GM18508 (cell line): ENCODE measurements at regions not wholly inside any gene's neighbourhood (a gene's known extent, or its start where the extent isn't known, plus 50 kb on each side); places are given as distances from the start of the nearest gene placed in this dataset.
"Not testable (repeated sequence)": the region's sequence is repeated elsewhere in the genome, so short reads cannot be mapped to it uniquely, and the experiment has no call there.

Experiments used
- ATAC-seq: cut with Tn5 transposase; IDR thresholded peaks from one replicate; pipeline ENCODE4 v1.9.1; 2021; ENCODE audit warnings: moderate number of reproducible peaks; ENCODE audit not compliant: insufficient read depth, unreplicated experiment

GRCh38 chr9:115296831-115297565 lies 179.0 kb upstream of the TNC start:
- no peak for ATAC-seq

- no peak for ATAC-seq
Observed at GRCh38 chr9:115300116-115300515, 182.2 kb upstream of the TNC start.

- ATAC-seq, result no peak
Observed at GRCh38 chr9:115300874-115301273, 182.9 kb upstream of the TNC start.

- ATAC-seq, result no peak
Observed at GRCh38 chr9:115301581-115301980, 183.6 kb upstream of the TNC start.

GRCh38 chr9:115305543-115305942 lies 187.6 kb upstream of the TNC start:
- no peak for ATAC-seq

- ATAC-seq, result no peak
Observed at GRCh38 chr9:115306865-115307264, 188.9 kb upstream of the TNC start.

GRCh38 chr9:115313545-115313944 lies 195.6 kb upstream of the TNC start:
- no peak for ATAC-seq

- ATAC-seq, result no peak
Observed at GRCh38 chr9:115326461-115326860, 208.5 kb upstream of the TNC start.

- ATAC-seq, result no peak
Observed at GRCh38 chr9:115327436-115328122, 209.6 kb upstream of the TNC start.

GRCh38 chr9:115328228-115328627 lies 210.3 kb upstream of the TNC start:
- ATAC-seq, result no peak

GRCh38 chr9:115328677-115329076 lies 210.7 kb upstream of the TNC start:
- no peak for ATAC-seq

- ATAC-seq, result no peak
Observed at GRCh38 chr9:115333277-115334070, 215.5 kb upstream of the TNC start.

GRCh38 chr9:115335439-115335838 lies 217.5 kb upstream of the TNC start:
- ATAC-seq, result no peak

- no peak for ATAC-seq
Observed at GRCh38 chr9:115340314-115340713, 222.4 kb upstream of the TNC start.

GRCh38 chr9:115341426-115341825 lies 223.5 kb upstream of the TNC start:
- no peak for ATAC-seq

- ATAC-seq, result not testable (repeated sequence)
Observed at GRCh38 chr9:115347776-115348175, 229.8 kb upstream of the TNC start.

GRCh38 chr9:115348936-115349335 lies 231.0 kb upstream of the TNC start:
- ATAC-seq, result not testable (repeated sequence)

GRCh38 chr9:115349542-115349941 lies 231.6 kb upstream of the TNC start:
- ATAC-seq, result no peak

- no peak for ATAC-seq
Observed at GRCh38 chr9:115350548-115350947, 232.6 kb upstream of the TNC start.

GRCh38 chr9:115353681-115354080 lies 235.7 kb upstream of the TNC start:
- no peak for ATAC-seq

GRCh38 chr9:115357821-115358220 lies 239.9 kb upstream of the TNC start:
- ATAC-seq, result no peak
